HUES6 (cell line): ENCODE measurements at regions not wholly inside any gene's neighbourhood (a gene's known extent, or its start where the extent isn't known, plus 50 kb on each side); places are given as distances from the start of the nearest gene placed in this dataset.

Experiments
- H3K27ac ChIP-seq: 2 replicates; pipeline ENCODE4 v1.7.0; 2013; ENCODE audit warnings: low read depth, mild to moderate bottlenecking, low read length, inconsistent platforms
- H3K27me3 ChIP-seq: 2 replicates; pipeline ENCODE4 v1.6.1; 2013; ENCODE audit warnings: low read length; ENCODE audit not compliant: control insufficient read depth, insufficient read depth
- H3K36me3 ChIP-seq: 2 replicates; pipeline ENCODE4 v1.6.1; 2013; ENCODE audit warnings: low read length; ENCODE audit not compliant: control insufficient read depth, insufficient read depth
- H3K4me1 ChIP-seq: 2 replicates; pipeline ENCODE4 v1.6.1; 2013; ENCODE audit warnings: low read length; ENCODE audit not compliant: control insufficient read depth, insufficient read depth
- H3K4me3 ChIP-seq: 2 replicates; pipeline ENCODE4 v1.5.1; 2013; ENCODE audit warnings: low read depth, low read length
- H3K9ac ChIP-seq: one replicate; pipeline ENCODE4 v1.6.1; 2013; ENCODE audit warnings: mild to moderate bottlenecking, low read length
- H3K9me3 ChIP-seq: 2 replicates; pipeline ENCODE4 v1.6.1; 2013; ENCODE audit warnings: low read depth, low read length; ENCODE audit not compliant: control insufficient read depth, insufficient read depth

- no peaks in the 10 kb centered on the region for H3K36me3 ChIP-seq
Measured at GRCh38 chr4:25575611-25576010, 80.0 kb upstream of the SLC34A2 start.

GRCh38 chr4:25578432-25578831 lies 77.2 kb upstream of the SLC34A2 start:
- H3K27me3 ChIP-seq, result no peaks in the 10 kb centered on the region
- H3K36me3 ChIP-seq, result no peaks in the 10 kb centered on the region
- H3K9ac ChIP-seq, result no peak overlapping the region
- H3K9me3 ChIP-seq, result no peaks in the 10 kb centered on the region
- H3K4me1 ChIP-seq, result peaks cover 26% of the 10 kb centered on the region
- H3K4me3 ChIP-seq, result no peak overlapping the region
- H3K27ac ChIP-seq, result no peak overlapping the region

More at GRCh38 chr4:25575611-25576010, 80.0 kb upstream of the SLC34A2 start:
- Histone ChIP-seq H3K4me1 (peaks cover 20% of the 10 kb centered on the region), H3K27me3 (no peaks in the 10 kb centered on the region), H3K4me3 (no peak overlapping the region), H3K9me3 (no peaks in the 10 kb centered on the region), H3K27ac (no peak overlapping the region), H3K9ac (no peak overlapping the region)

GRCh38 chr4:25580633-25581467 lies 74.8 kb upstream of the SLC34A2 start:
- H3K9ac ChIP-seq, result no peak overlapping the region
- no peak overlapping the region for H3K27ac ChIP-seq
- H3K4me3 ChIP-seq, result no peak overlapping the region
- H3K9me3 ChIP-seq, result no peaks in the 10 kb centered on the region
- H3K4me1 ChIP-seq, result peaks cover 26% of the 10 kb centered on the region
- H3K27me3 ChIP-seq, result no peaks in the 10 kb centered on the region
- no peaks in the 10 kb centered on the region for H3K36me3 ChIP-seq

GRCh38 chr4:25585901-25586523 lies 69.6 kb upstream of the SLC34A2 start:
- Histone ChIP-seq H3K4me1 (peaks cover 22% of the 10 kb centered on the region), H3K27ac (no peak overlapping the region)

GRCh38 chr4:25588206-25588605 lies 67.4 kb upstream of the SLC34A2 start:
- Histone ChIP-seq H3K27me3 (no peaks in the 10 kb centered on the region), H3K4me1 (peaks cover 20% of the 10 kb centered on the region), H3K4me3 (no peak overlapping the region), H3K9me3 (no peaks in the 10 kb centered on the region), H3K36me3 (no peaks in the 10 kb centered on the region), H3K9ac (no peak overlapping the region), H3K27ac (no peak overlapping the region)

More at GRCh38 chr4:25585901-25586523, 69.6 kb upstream of the SLC34A2 start:
- H3K4me3 ChIP-seq, result no peak overlapping the region
- no peaks in the 10 kb centered on the region for H3K9me3 ChIP-seq
- no peaks in the 10 kb centered on the region for H3K27me3 ChIP-seq
- H3K36me3 ChIP-seq, result no peaks in the 10 kb centered on the region
- H3K9ac ChIP-seq, result no peak overlapping the region

- 0 out of 2 replicates have a peak, but pooled peaks cover 2% of the 10 kb centered on the region for H3K9me3 ChIP-seq
- H3K9ac ChIP-seq, result no peak overlapping the region
- no peaks in the 10 kb centered on the region for H3K36me3 ChIP-seq
Measured at GRCh38 chr4:25590171-25590570, 65.5 kb upstream of the SLC34A2 start.

GRCh38 chr4:25592736-25593135 lies 62.9 kb upstream of the SLC34A2 start:
- Histone ChIP-seq H3K27ac (no peak overlapping the region), H3K27me3 (no peaks in the 10 kb centered on the region), H3K9ac (no peak overlapping the region), H3K36me3 (no peaks in the 10 kb centered on the region), H3K4me1 (peaks cover 13% of the 10 kb centered on the region), H3K9me3 (peaks cover 17% of the 10 kb centered on the region), H3K4me3 (no peak overlapping the region)

More at GRCh38 chr4:25590171-25590570, 65.5 kb upstream of the SLC34A2 start:
- H3K27ac ChIP-seq, result no peak overlapping the region
- no peak overlapping the region for H3K4me3 ChIP-seq
- H3K27me3 ChIP-seq, result no peaks in the 10 kb centered on the region
- H3K4me1 ChIP-seq, result peaks cover 20% of the 10 kb centered on the region
